ENCODE measurements at regions not wholly inside any gene's neighbourhood (a gene's known extent, or its start where the extent isn't known, plus 50 kb on each side); places are given as distances from the start of the nearest gene placed in this dataset.

DNA sequence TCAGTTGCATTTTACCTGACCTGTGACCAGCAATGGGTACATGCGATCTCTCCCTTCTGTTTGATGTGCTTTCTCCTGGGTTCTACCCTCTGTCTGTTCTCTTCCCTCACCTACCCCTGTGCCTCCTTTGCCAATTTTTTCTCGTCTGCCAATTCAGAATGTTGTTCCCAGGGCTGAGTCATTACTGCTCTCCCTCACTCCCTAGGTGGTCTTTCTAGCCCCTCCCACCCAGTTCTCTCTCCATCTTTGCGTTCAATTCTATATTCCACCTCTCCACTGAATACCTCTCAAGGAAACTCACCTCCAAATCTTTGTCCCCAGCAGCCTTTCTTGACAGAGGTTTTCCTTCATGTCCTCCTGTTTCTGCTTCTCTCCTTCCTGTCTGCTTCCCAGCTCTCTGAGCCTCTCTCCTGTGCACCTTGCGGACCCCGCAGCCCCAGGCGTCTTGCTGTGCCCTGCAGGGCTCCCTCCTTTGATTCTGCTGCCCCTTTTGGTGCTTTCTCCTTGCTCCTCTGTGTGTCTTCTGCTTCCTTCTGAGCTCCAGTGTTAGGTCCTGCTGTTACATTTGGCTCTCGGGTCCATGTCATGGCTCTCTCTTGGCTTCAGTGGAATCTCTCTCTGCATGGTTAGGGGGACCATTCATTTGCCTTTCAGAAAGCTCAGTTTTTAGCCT lies 398.2 kb upstream of the TPM1 start:
- H4K20me1 ChIP-seq (ENCODE audit: control insufficient read depth, insufficient read depth, low read length, poor library complexity, severe bottlenecking), result no peaks in the 10 kb centered on the region
- no peak overlapping the region for H3K4me3 ChIP-seq (ENCODE audit: control extremely low read depth in 1 of 5, extremely low read depth in 1 of 5, insufficient read depth in 1 of 5, low read depth in 2 of 5, low read length in 4 of 5)
- Mint-ChIP-seq H3K27ac (no peak overlapping the region), H3K4me1 (no peaks in the 10 kb centered on the region), H3K9me3 (ENCODE audit: insufficient read depth) (no peaks in the 10 kb centered on the region), H3K4me3 (no peak overlapping the region), H3K27me3 (no peaks in the 10 kb centered on the region)
- H3K4me2 ChIP-seq (replicated peaks; ENCODE audit: low read depth, low read length, poor library complexity, severe bottlenecking), result no peak overlapping the region
- no peak overlapping the region for H2AFZ ChIP-seq (ENCODE audit: insufficient read depth, low read depth, low read length, poor library complexity, severe bottlenecking)
- intact Hi-C loops (cut with micrococcal nuclease), result no loop called here
- TF ChIP-seq, protein P1, sequence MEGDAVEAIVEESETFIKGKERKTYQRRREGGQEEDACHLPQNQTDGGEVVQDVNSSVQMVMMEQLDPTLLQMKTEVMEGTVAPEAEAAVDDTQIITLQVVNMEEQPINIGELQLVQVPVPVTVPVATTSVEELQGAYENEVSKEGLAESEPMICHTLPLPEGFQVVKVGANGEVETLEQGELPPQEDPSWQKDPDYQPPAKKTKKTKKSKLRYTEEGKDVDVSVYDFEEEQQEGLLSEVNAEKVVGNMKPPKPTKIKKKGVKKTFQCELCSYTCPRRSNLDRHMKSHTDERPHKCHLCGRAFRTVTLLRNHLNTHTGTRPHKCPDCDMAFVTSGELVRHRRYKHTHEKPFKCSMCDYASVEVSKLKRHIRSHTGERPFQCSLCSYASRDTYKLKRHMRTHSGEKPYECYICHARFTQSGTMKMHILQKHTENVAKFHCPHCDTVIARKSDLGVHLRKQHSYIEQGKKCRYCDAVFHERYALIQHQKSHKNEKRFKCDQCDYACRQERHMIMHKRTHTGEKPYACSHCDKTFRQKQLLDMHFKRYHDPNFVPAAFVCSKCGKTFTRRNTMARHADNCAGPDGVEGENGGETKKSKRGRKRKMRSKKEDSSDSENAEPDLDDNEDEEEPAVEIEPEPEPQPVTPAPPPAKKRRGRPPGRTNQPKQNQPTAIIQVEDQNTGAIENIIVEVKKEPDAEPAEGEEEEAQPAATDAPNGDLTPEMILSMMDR (IDR thresholded peaks at IDR 0.05), result no peak
- TF ChIP-seq EZH2 (IDR thresholded peaks at IDR 0.05; ENCODE audit: borderline replicate concordance, insufficient read depth, low read depth, low read length, poor library complexity, severe bottlenecking), result no peak
- POLR2A ChIA-PET, result no interaction called here
- no peak for DNase-seq
- CTCF ChIA-PET, result no interaction called here
- ATAC-seq (ENCODE audit: low read depth), result no peak
- no peaks in the 10 kb centered on the region for H3K27me3 ChIP-seq (replicated peaks in 1 of 4; ENCODE audit: control extremely low read depth in 1 of 4, control insufficient read depth in 3 of 4, insufficient read depth in 4 of 4, low read length in 3 of 4)
- H3K4me1 ChIP-seq (ENCODE audit: control insufficient read depth in 2 of 2, insufficient read depth in 2 of 2, low read length in 2 of 2), result no peaks in the 10 kb centered on the region
- no peaks in the 10 kb centered on the region for H3K36me3 ChIP-seq (replicated peaks in 1 of 2; ENCODE audit: control extremely low read depth in 1 of 2, control insufficient read depth in 1 of 2, extremely low read depth in 1 of 2, insufficient read depth in 2 of 2, low read length in 1 of 2)
- no peaks in the 10 kb centered on the region for H3K9me3 ChIP-seq (ENCODE audit: control extremely low read depth in 1 of 3, control insufficient read depth in 2 of 3, insufficient read depth in 1 of 3, low read length in 2 of 3)
- no peak overlapping the region for H3K27ac ChIP-seq (ENCODE audit: low read length in 2 of 2)
- H3K9ac ChIP-seq (ENCODE audit: low read length), result no peak overlapping the region
- H3K79me2 ChIP-seq (ENCODE audit: control insufficient read depth, insufficient read depth, low read length), result no peaks in the 10 kb centered on the region
- WGBS (ENCODE audit: insufficient coverage), result 89% methylated on average over 7 of the region's 7 CpGs

DNA sequence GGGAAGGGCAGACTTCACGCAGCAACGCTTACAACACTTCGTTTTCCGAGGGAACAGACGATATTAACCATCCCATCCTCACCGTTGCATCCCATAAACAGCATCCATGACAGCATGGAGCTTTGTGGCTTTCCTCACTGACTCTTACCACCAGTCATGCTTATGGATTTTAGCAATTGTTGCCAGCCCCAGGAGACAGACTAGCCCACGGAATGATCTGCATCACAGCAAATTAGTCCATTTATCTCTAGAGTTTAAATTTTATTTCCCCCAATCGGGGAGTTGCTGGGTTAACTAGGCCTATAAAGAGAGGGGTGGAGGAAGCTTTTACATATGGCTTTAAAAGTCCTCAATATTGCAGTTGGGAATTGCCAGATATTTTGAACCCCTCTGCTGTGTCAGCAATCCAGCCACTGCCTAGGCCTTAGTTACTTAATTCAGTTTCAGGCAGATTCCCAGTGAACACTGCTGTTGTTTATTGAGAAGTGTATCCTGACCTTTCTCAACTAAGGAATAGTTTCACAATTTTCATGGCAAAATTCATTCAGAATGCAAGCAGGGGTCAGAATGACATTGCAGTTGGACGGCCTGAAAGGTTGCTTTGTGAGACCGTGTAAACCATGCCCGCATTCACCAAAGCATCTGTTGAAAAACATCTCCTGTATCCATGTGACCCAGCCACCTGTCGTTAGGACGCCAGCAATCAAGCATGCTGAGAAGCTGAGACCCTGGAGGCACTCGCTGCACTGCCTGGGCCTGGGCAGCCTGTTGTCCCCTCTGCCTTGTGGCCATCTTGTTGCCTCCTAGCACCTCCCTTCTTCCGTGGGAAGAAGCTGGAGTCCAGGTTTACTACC lies 397.4 kb upstream of the TPM1 start:
- Histone ChIP-seq H3K27ac (ENCODE audit: low read length in 2 of 2) (no peak overlapping the region), H4K20me1 (ENCODE audit: control insufficient read depth, insufficient read depth, low read length, poor library complexity, severe bottlenecking) (no peaks in the 10 kb centered on the region), H3K27me3 (replicated peaks in 1 of 4; ENCODE audit: control extremely low read depth in 1 of 4, control insufficient read depth in 3 of 4, insufficient read depth in 4 of 4, low read length in 3 of 4) (no peaks in the 10 kb centered on the region), H3K4me2 (replicated peaks; ENCODE audit: low read depth, low read length, poor library complexity, severe bottlenecking) (no peak overlapping the region), H3K9me3 (ENCODE audit: control extremely low read depth in 1 of 3, control insufficient read depth in 2 of 3, insufficient read depth in 1 of 3, low read length in 2 of 3) (no peaks in the 10 kb centered on the region), H3K4me1 (ENCODE audit: control insufficient read depth in 2 of 2, insufficient read depth in 2 of 2, low read length in 2 of 2) (no peaks in the 10 kb centered on the region), H3K36me3 (replicated peaks in 1 of 2; ENCODE audit: control extremely low read depth in 1 of 2, control insufficient read depth in 1 of 2, extremely low read depth in 1 of 2, insufficient read depth in 2 of 2, low read length in 1 of 2) (no peaks in the 10 kb centered on the region), H3K9ac (ENCODE audit: low read length) (no peak overlapping the region), H2AFZ (ENCODE audit: insufficient read depth, low read depth, low read length, poor library complexity, severe bottlenecking) (no peak overlapping the region), H3K79me2 (ENCODE audit: control insufficient read depth, insufficient read depth, low read length) (no peaks in the 10 kb centered on the region), H3K4me3 (ENCODE audit: control extremely low read depth in 1 of 5, extremely low read depth in 1 of 5, insufficient read depth in 1 of 5, low read depth in 2 of 5, low read length in 4 of 5) (no peak overlapping the region)
- no peak for ATAC-seq (ENCODE audit: low read depth)
- H3K9me3 Mint-ChIP-seq (ENCODE audit: insufficient read depth), result no peaks in the 10 kb centered on the region
- H3K4me1 Mint-ChIP-seq, result no peaks in the 10 kb centered on the region
- TF ChIP-seq, protein P1 (IDR thresholded peaks at IDR 0.05), result no peak
- TF ChIP-seq EZH2 (IDR thresholded peaks at IDR 0.05; ENCODE audit: borderline replicate concordance, insufficient read depth, low read depth, low read length, poor library complexity, severe bottlenecking), result no peak
- ChIA-PET CTCF (no interaction called here), POLR2A (no interaction called here)
- no peak overlapping the region for H3K27ac Mint-ChIP-seq
- intact Hi-C loops (cut with micrococcal nuclease), result no loop called here
- no peak for DNase-seq
- no peak overlapping the region for H3K4me3 Mint-ChIP-seq
- peaks cover under 1% of the 10 kb centered on the region for H3K27me3 Mint-ChIP-seq
- 94% methylated on average over 12 of the region's 15 CpGs for WGBS (ENCODE audit: insufficient coverage)

Measured in B cell (primary cell).